NT2/D1 (cell line): ENCODE measurements at regions not wholly inside any gene's neighbourhood (a gene's known extent, or its start where the extent isn't known, plus 50 kb on each side); places are given as distances from the start of the nearest gene placed in this dataset.

Source experiments
- DNase-seq: peaks from one replicate; pipeline ENCODE4 v3.0.0-alpha.2; 2011; ENCODE audit warnings: low read depth, low spot score
- H3K27me3 ChIP-seq: 2 replicates; pipeline ENCODE4 v1.6.0; 2011; ENCODE audit warnings: mild to moderate bottlenecking; ENCODE audit not compliant: insufficient read length, insufficient read depth
- H3K36me3 ChIP-seq: 2 replicates; pipeline ENCODE4 v1.6.1; 2011; ENCODE audit warnings: mild to moderate bottlenecking, low read length, mixed read lengths; ENCODE audit not compliant: insufficient read depth, insufficient read length
- H3K4me1 ChIP-seq: 2 replicates; pipeline ENCODE4 v1.5.1; 2011; ENCODE audit not compliant: insufficient read depth, insufficient read length
- H3K4me3 ChIP-seq: 2 replicates; pipeline ENCODE4 v1.5.1; 2011; ENCODE audit warnings: low read depth; ENCODE audit not compliant: insufficient read length
- H3K9ac ChIP-seq: 2 replicates; pipeline ENCODE4 v1.6.0; 2011; ENCODE audit warnings: low read depth; ENCODE audit not compliant: insufficient read length
- H3K9me3 ChIP-seq: 2 replicates; pipeline ENCODE4 v1.5.1; 2011; ENCODE audit warnings: mild to moderate bottlenecking, low read length; ENCODE audit not compliant: insufficient read depth
- SUZ12 ChIP-seq: IDR thresholded peaks from 2 replicates; pipeline ENCODE4 v1.6.1; 2011; ENCODE audit not compliant: insufficient read length, insufficient read depth; ENCODE audit errors: extremely low read depth
- YY1 ChIP-seq: IDR thresholded peaks from 2 replicates; pipeline ENCODE4 v1.6.1; 2011; ENCODE audit not compliant: insufficient read length, insufficient read depth
- ZNF274 ChIP-seq: IDR thresholded peaks from 2 replicates; pipeline ENCODE4 v1.6.1; 2011; ENCODE audit warnings: mild to moderate bottlenecking, low read depth, low read length

DNA sequence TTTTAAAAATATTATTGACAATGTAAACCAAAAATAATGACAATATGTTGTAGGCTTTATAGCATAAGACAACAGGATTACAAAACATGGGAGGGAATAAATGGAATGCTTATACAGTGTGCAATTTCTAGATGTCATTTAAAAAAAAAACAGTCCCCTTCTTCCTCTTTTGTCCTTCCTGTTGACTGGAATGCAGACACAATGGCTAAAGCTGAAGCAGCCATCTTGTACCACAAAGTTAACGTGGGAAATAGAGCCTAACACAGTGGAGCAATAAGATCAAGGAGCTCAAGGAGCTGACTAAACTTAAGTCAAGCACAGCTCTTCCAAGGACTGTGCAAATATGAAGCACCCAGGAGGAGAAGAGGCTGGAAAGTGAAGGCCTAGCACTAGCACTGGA, 208.1 kb downstream of the ARHGAP12 start:
- H3K36me3 ChIP-seq: no peaks in the 10 kb centered on the region
- H3K4me1 ChIP-seq: no peaks in the 10 kb centered on the region
- TF ChIP-seq ZNF274 (no peak), SUZ12 (no peak), YY1 (no peak)
- H3K9me3 ChIP-seq: peaks cover 12% of the 10 kb centered on the region; the same call in 1 of the 2 replicates
- no peak overlapping the region for H3K4me3 ChIP-seq
- DNase-seq: no peak
- no peak overlapping the region for H3K9ac ChIP-seq
- H3K27me3 ChIP-seq: no peaks in the 10 kb centered on the region

DNA sequence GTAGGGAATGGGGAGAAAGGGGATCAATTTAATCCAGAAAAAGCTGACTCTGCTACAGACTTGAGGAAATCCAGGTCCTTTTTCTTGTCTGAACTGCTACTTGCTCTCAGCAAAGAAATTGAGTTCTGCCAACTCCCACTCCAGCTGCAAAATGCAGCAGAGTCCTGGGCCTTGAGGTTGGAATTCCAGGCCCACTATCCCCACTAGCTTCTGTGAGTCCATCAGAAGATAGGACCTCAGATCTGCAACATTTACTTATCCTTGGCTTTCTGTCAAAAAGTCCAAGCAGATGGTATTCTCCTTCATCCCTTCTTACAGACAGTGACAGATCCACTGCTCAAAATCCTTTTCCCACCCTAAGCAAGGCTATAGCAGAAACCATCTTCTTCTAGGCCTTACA, 219.2 kb downstream of the ARHGAP12 start:
- no peak for TF ChIP-seq YY1
- TF ChIP-seq ZNF274: no peak
- Histone ChIP-seq H3K9ac (no peak overlapping the region), H3K4me3 (no peak overlapping the region), H3K4me1 (peaks cover 15% of the 10 kb centered on the region), H3K27me3 (no peaks in the 10 kb centered on the region), H3K9me3 (peaks cover 23% of the 10 kb centered on the region), H3K36me3 (no peaks in the 10 kb centered on the region)
- DNase-seq: no peak

DNA sequence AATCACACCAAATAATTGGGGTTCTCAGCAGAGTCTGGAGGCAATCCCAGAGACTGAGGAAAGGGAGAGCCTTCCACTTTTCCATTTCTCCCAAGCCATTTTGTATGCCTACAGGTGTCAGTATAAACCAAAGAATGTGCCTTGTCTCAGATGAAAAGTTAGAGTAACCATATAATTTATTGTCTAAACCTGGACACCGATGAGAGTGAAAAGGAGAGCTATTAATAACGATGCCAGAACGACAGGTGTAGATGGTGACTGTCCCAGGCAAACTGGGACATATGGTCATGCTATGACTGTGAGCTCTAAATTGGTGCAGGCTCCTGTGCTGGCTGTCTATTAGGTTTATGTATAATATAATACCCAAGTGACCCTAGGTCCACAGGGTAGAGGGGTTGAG, 219.6 kb downstream of the ARHGAP12 start:
- no peaks in the 10 kb centered on the region for H3K27me3 ChIP-seq
- no peak for DNase-seq

DNA sequence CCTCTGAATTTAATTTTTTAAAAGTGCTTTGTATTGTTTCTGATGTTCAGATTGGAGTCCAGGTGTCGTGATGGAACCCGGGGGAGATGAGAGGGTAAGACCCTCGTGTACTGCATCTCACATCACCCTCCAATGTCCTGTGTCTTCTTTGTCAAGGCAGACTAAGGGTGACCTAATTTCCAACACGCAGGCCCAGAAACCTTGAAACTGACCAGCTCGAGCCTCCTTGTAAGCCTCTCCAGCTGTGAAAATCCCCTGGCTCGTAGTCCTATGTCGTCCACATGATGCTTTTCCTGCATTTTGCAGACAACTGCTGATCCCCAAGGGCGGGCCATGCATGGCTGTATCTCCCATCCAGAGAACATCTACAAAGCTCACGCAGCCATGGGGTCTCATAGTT, 220.2 kb downstream of the ARHGAP12 start:
- H3K9me3 ChIP-seq: peaks cover 33% of the 10 kb centered on the region
- H3K9ac ChIP-seq: peak overlapping the region; percentile 8
- no peak for DNase-seq
- peaks cover 15% of the 10 kb centered on the region for H3K4me1 ChIP-seq
- no peaks in the 10 kb centered on the region for H3K27me3 ChIP-seq
- no peaks in the 10 kb centered on the region for H3K36me3 ChIP-seq
- TF ChIP-seq ZNF274 (no peak), SUZ12 (no peak), YY1 (no peak)
- H3K4me3 ChIP-seq: no peak overlapping the region

More for the DNA sequence above, 219.6 kb downstream of the ARHGAP12 start:
- TF ChIP-seq SUZ12 (no peak), YY1 (no peak), ZNF274 (no peak)
- Histone ChIP-seq H3K9me3 (peaks cover 27% of the 10 kb centered on the region), H3K4me1 (peaks cover 15% of the 10 kb centered on the region), H3K36me3 (no peaks in the 10 kb centered on the region), H3K4me3 (no peak overlapping the region), H3K9ac (no peak overlapping the region)

DNA sequence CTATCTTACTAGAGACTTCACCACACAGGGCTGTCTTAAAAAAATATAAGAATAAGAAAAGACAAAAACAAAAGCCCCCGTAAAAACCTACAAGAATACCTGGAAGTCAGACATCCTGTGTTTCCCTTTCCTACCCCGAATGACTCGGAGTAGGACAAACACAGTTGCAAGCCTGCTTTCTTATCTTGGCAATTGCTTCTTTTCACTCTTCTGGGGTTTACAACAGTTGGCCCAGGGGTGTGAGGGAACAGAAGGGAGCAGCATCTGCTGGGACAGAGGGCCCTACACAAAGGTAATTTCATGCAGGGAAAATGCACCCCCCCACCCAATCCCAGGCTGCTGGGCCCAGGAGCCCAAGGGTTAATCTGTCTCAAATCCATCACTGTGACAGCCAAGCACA, 220.6 kb downstream of the ARHGAP12 start:
- TF ChIP-seq YY1 (no peak), SUZ12 (no peak), ZNF274 (no peak)
- Histone ChIP-seq H3K9ac (no peak overlapping the region), H3K36me3 (no peaks in the 10 kb centered on the region), H3K9me3 (peaks cover 37% of the 10 kb centered on the region), H3K27me3 (no peaks in the 10 kb centered on the region), H3K4me1 (peaks cover 15% of the 10 kb centered on the region), H3K4me3 (no peak overlapping the region)
- DNase-seq: no peak

DNA sequence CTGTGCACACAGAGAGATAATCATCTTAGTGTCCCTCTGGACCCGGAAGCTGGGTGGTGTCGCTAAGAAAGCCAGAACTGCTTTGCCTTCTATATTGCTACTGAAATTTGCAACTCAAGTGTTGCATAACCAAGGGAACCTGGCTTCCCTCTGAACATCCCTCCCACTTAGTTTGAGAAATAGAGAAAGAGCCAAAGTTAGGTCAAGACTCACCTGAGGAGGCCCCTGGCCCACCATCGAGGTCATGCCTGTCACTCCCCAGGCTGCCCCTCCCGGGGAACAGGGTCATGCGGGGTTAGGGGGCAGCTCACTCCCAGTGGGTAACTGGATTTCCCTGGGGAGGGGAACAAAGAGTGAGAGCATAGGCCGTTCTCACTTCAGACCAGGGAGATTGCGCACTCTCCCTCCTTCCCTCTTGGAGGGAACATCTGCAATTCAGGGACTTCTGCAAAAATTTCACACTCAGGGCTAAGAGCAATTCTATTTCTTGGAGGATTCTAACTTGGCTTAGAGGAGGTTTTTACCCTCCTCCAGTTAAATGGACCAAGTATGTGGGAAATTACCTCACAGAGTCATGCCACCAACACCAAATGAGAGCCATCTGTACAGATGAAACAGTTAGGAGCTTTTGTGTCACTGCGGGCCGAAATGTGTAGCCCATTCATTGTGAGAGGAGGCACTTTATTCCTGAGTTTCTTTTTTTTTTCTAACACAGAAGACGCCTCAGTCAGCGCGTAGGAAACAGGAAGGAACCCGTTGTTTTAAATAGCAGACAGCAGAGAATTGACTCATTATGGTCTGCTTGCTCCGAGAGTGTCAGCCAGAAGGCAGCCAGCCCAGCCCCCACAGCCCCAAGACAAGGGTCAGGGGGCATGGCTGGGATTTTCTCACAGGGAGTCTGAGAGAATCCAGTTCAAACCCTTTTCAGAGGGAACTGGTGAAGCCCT, 221.3 kb downstream of the ARHGAP12 start:
- no peaks in the 10 kb centered on the region for H3K27me3 ChIP-seq
- DNase-seq: peak; percentile 57
- TF ChIP-seq YY1: no peak
- TF ChIP-seq SUZ12: no peak
- TF ChIP-seq ZNF274: no peak
- H3K4me1 ChIP-seq: peaks cover 15% of the 10 kb centered on the region
- no peak overlapping the region for H3K9ac ChIP-seq
- no peak overlapping the region for H3K4me3 ChIP-seq
- H3K9me3 ChIP-seq: peaks cover 40% of the 10 kb centered on the region
- no peaks in the 10 kb centered on the region for H3K36me3 ChIP-seq

DNA sequence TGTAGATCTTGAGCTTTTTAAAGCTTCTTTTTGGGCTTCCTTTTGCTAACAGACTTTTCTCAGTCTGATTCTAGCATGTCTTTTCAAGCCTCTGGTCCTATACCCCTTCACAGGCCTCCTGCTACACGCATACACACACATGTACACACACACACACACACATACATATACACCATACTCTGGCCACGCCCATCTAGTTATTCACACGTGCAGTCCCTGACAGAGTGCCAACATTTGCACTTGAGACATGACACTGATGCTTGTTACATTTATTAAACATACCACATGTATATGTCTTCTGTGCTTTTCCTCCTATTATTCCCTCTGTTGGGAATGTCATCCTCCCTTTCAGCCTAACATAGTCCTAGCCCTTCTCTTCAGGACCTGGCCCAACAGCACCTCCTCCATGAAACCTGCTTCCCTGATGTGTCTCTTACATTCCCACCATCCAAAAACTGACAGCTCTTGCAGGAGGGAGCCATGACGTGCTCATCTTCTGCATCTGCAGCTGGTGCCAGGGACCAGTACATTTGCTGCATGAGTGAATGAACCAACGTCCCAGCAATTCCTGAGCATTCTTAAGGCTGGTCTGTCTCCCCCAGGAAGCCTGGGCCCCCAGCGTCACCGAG, 222.1 kb downstream of the ARHGAP12 start:
- H3K9ac ChIP-seq: no peak overlapping the region
- peaks cover 42% of the 10 kb centered on the region; the same call in 1 of the 2 replicates for H3K9me3 ChIP-seq
- no peaks in the 10 kb centered on the region for H3K36me3 ChIP-seq
- H3K4me1 ChIP-seq: peaks cover 15% of the 10 kb centered on the region
- DNase-seq: no peak
- no peak overlapping the region for H3K4me3 ChIP-seq
- no peak for TF ChIP-seq ZNF274
- TF ChIP-seq SUZ12: no peak
- no peak for TF ChIP-seq YY1
- no peaks in the 10 kb centered on the region for H3K27me3 ChIP-seq
